Fibroblast of pulmonary artery (primary cell): ENCODE measurements at regions not wholly inside any gene's neighbourhood (a gene's known extent, or its start where the extent isn't known, plus 50 kb on each side); places are given as distances from the start of the nearest gene placed in this dataset.

Experiments used
- DNase-seq: peaks from one replicate; pipeline ENCODE4 v3.0.0-alpha.2; 2010; ENCODE audit warnings: low read depth
- H3K4me3 ChIP-seq: replicated peaks from 2 replicates; pipeline ENCODE4 v1.5.1; 2011; ENCODE audit warnings: low read depth, mild to moderate bottlenecking, control low read depth, low read length, moderate library complexity
- TF ChIP-seq, protein P1 (sequence below): IDR thresholded peaks from 2 replicates; pipeline ENCODE4 v1.5.1; 2011; ENCODE audit warnings: mild to moderate bottlenecking, control low read depth, low read length, inconsistent platforms; ENCODE audit errors: missing control alignments

DNA sequence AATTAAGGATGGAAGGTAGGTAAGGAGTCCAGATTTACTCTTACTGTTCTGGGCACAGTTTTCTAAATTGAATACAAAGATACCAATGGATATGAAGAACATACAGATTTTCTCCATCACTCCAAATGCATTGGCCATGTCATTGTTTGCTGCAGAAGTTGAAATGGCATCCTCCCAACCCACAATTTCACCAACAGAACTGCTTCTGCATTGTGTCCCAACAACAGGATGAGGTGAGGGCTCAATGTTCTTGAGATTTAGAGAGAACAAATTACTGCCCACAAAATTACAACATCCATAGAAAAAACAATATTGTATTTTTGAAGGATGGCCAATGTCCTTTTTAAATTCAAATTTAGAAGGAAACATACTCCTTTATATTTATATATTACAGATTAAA lies 88.9 kb downstream of the NUDT12 start:
- TF ChIP-seq, protein P1, sequence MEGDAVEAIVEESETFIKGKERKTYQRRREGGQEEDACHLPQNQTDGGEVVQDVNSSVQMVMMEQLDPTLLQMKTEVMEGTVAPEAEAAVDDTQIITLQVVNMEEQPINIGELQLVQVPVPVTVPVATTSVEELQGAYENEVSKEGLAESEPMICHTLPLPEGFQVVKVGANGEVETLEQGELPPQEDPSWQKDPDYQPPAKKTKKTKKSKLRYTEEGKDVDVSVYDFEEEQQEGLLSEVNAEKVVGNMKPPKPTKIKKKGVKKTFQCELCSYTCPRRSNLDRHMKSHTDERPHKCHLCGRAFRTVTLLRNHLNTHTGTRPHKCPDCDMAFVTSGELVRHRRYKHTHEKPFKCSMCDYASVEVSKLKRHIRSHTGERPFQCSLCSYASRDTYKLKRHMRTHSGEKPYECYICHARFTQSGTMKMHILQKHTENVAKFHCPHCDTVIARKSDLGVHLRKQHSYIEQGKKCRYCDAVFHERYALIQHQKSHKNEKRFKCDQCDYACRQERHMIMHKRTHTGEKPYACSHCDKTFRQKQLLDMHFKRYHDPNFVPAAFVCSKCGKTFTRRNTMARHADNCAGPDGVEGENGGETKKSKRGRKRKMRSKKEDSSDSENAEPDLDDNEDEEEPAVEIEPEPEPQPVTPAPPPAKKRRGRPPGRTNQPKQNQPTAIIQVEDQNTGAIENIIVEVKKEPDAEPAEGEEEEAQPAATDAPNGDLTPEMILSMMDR: no peak
- no peak overlapping the region for H3K4me3 ChIP-seq
- DNase-seq: peak; percentile 87

DNA sequence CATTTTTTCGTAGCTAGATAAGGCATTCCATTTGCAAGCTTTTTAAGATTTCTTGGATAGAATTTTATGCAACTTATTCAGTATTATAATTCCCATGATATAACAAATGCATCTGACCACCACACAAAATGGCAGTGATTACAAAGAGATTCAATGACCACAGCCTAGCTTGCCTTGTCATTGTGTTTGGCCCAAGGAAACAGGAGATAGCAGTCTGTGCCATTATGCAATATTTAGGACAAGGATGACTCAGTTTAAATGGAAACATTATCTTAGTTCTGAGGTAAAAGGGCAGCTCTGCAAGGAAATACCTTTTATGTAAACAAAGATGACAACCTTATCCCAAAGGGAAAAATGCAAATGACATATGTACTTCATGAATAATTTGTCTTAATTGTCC lies 89.8 kb downstream of the NUDT12 start:
- DNase-seq: peak; percentile 83
- TF ChIP-seq, protein P1: no peak

DNA sequence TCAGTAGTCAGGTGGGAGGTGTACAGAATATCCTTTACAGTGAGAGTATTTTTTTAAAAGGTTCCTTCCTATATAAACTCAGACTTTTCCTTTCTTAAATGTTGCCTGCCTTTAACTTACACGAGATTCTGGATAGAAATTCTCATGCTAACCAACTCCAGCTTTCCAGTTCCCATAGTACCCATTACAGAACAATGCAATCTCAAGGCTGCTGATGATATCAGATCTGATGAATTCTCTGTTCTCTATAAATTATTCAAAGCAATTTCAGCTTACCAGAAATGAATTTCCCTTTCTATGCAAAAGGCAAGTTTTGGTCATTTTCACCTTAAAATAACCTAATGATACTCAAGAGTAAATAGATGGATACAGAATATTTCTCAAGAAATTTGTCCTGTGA lies 90.3 kb downstream of the NUDT12 start:
- H3K4me3 ChIP-seq: no peak overlapping the region
- peak; percentile 40 for DNase-seq
- TF ChIP-seq, protein P1: no peak

More for the DNA sequence above, 89.8 kb downstream of the NUDT12 start:
- H3K4me3 ChIP-seq: no peak overlapping the region

DNA sequence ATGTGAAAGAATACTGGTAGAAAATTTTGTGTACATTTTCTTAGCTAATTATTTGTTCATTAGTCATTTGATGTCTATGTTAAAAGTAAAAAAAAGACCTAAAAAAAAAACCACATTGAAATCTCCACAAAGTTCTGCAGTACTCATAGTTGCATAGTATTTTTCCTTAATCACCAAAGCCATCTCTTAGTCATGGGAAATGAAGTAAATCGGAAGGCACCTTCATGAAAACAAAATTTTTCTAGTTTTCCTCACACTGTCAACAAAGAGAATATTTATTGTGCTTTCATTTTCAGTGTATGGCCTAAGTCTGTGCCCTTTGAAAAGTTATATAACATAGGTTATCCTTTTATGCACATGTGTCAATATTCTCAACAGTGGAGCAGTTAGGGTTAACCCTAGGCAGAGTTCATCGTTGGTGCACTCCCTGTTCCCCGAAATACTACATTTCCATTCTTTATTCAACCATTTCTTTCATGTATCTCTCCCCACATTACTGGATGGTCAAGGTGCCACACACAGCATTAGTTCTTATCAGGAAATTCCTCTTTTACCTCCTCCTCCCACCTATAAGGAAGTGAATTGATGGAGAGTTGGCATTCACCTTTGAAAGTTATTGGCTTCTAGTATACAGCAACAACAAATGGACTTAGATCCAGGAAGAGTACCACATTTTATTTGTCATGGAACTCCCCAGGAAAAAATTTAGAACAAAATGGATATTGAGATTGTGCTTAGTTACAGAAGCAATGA lies 93.1 kb downstream of the NUDT12 start:
- TF ChIP-seq, protein P1: no peak
- no peak overlapping the region for H3K4me3 ChIP-seq
- DNase-seq: peak; percentile 49

DNA sequence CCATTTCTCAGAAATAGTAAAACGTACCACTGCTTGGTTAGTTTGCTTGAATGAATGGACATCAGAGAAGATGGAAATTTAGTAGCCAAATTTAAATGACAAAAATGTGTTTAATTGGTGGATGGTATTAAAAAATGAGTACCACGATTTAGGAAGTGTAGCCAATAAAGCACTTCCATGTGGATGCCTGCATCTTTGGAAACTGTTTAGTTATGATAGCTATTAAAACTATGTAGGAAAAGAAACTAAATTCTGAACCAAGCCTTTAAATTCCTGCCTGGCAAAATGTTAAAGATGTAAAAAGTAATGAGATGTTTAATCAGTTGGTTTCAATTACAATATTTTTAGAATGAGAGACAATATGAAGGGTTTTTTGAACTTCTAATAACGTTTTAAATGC lies 94.8 kb downstream of the NUDT12 start:
- no peak overlapping the region for H3K4me3 ChIP-seq
- TF ChIP-seq, protein P1: no peak
- DNase-seq: no peak

DNA sequence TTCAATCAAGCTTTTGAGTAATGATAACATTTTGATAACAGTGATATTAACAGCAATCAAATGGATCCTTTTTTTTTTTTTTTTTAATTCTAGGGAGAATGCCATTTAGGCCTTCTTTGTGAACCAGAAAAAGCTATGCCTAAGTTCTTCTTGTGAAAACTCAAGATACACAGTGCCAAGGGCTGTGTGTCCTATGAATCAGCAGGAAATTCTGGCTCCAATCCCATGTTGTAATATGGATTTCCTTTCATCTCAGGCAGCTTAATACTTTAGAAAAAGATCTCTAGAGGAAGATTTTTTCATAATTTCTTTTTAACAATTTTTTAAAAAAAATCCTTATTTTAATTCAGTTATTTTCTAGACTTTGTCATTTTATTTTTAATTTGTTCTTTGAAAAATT lies 96.1 kb downstream of the NUDT12 start:
- H3K4me3 ChIP-seq: no peak overlapping the region
- peak; percentile 88 for DNase-seq
- TF ChIP-seq, protein P1: no peak

DNA sequence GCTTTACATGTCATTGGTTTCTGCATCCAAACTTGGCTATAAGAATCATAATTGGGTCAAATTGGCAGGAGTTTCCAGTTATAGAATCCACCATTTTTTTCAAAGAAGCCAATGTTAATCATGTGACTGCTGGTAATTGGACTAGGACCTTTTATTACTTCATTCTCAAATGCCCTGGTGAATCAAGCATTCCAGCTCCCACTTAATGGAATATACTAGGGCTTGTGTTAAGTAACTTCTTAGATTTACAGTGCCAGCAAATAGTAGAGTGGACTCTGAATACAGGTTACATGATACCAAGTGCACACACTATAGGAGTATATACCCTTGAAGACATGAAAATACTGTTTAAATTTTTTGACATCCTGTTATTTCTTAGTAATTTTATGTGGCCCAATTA lies 96.7 kb downstream of the NUDT12 start:
- TF ChIP-seq, protein P1: no peak

More for the DNA sequence above, 96.7 kb downstream of the NUDT12 start:
- peak; percentile 38 for DNase-seq
- no peak overlapping the region for H3K4me3 ChIP-seq
